HT1080 (cell line): ENCODE measurements at regions not wholly inside any gene's neighbourhood (a gene's known extent, or its start where the extent isn't known, plus 50 kb on each side); places are given as distances from the start of the nearest gene placed in this dataset.
"Not testable (repeated sequence)": the region's sequence is repeated elsewhere in the genome, so short reads cannot be mapped to it uniquely, and the experiment has no call there.

Experiments used
- DNase-seq: peaks from one replicate; pipeline ENCODE4 v3.0.0-alpha.2; 2015; ENCODE audit warnings: low read depth

GRCh38 chr6:14388371-14388770 is 270.8 kb downstream of the CD83 start:
- DNase-seq = no peak

GRCh38 chr6:14389776-14390175 is 272.2 kb downstream of the CD83 start:
- not testable (repeated sequence) for DNase-seq

GRCh38 chr6:14390805-14391204 is 273.2 kb downstream of the CD83 start:
- no peak for DNase-seq

- DNase-seq = no peak
Observed at GRCh38 chr6:14393910-14394309, 276.3 kb downstream of the CD83 start.

GRCh38 chr6:14396392-14396791 is 278.8 kb downstream of the CD83 start:
- DNase-seq = no peak

- peak; percentile 50 for DNase-seq
Observed at GRCh38 chr6:14396826-14397517, 279.4 kb downstream of the CD83 start.

- DNase-seq = no peak
Observed at GRCh38 chr6:14397518-14397901, 279.9 kb downstream of the CD83 start.

GRCh38 chr6:14398953-14399352 is 281.4 kb downstream of the CD83 start:
- no peak for DNase-seq

GRCh38 chr6:14399635-14400034 is 282.1 kb downstream of the CD83 start:
- DNase-seq = no peak

- no peak for DNase-seq
Observed at GRCh38 chr6:14401246-14401645, 283.7 kb downstream of the CD83 start.

GRCh38 chr6:14406614-14407331 is 289.2 kb downstream of the CD83 start:
- DNase-seq = no peak

- DNase-seq = no peak
Observed at GRCh38 chr6:14408446-14408845, 290.9 kb downstream of the CD83 start.

- DNase-seq = peak; percentile 13
Observed at GRCh38 chr6:14412026-14412425, 294.5 kb downstream of the CD83 start.

- DNase-seq = no peak
Observed at GRCh38 chr6:14415452-14415851, 297.9 kb downstream of the CD83 start.

- peak; percentile 13 for DNase-seq
Observed at GRCh38 chr6:14417377-14417776, 299.8 kb downstream of the CD83 start.

GRCh38 chr6:14419224-14419623 is 301.7 kb downstream of the CD83 start:
- not testable (repeated sequence) for DNase-seq

GRCh38 chr6:14422061-14422460 is 304.5 kb downstream of the CD83 start:
- DNase-seq = no peak

- no peak for DNase-seq
Observed at GRCh38 chr6:14422917-14423316, 305.3 kb downstream of the CD83 start.

- DNase-seq = no peak
Observed at GRCh38 chr6:14423330-14423729, 305.8 kb downstream of the CD83 start.

GRCh38 chr6:14423955-14424354 is 306.4 kb downstream of the CD83 start:
- no peak for DNase-seq

GRCh38 chr6:14425805-14426204 is 308.2 kb downstream of the CD83 start:
- no peak for DNase-seq

GRCh38 chr6:14426281-14426680 is 308.7 kb downstream of the CD83 start:
- DNase-seq = no peak

GRCh38 chr6:14428269-14428668 is 310.7 kb downstream of the CD83 start:
- DNase-seq = no peak
